GM12892 (cell line): ENCODE measurements at regions not wholly inside any gene's neighbourhood (a gene's known extent, or its start where the extent isn't known, plus 50 kb on each side); places are given as distances from the start of the nearest gene placed in this dataset.

Experiments
- POLR2A ChIP-seq: IDR thresholded peaks from 2 replicates; pipeline ENCODE4 v1.6.1; 2011; ENCODE audit warnings: low read depth, low read length, control low read depth
- POLR2AphosphoS5 ChIP-seq: IDR thresholded peaks from 2 replicates; pipeline ENCODE4 v1.6.1; 2011; ENCODE audit warnings: low read depth, low read length, control low read depth
- TAF1 ChIP-seq: IDR thresholded peaks from 2 replicates; pipeline ENCODE4 v1.6.1; 2011; ENCODE audit warnings: low read depth, mild to moderate bottlenecking, control low read depth, low read length, borderline replicate concordance

GRCh38 chr2:128494307-128494639 is 175.6 kb upstream of the HS6ST1 start:
- TF ChIP-seq POLR2A (no peak), POLR2AphosphoS5 (no peak), TAF1 (no peak)
